ENCODE measurements at regions not wholly inside any gene's neighbourhood (a gene's known extent, or its start where the extent isn't known, plus 50 kb on each side); places are given as distances from the start of the nearest gene placed in this dataset.
"Not testable (repeated sequence)": the region's sequence is repeated elsewhere in the genome, so short reads cannot be mapped to it uniquely, and the experiment has no call there.

- H3K9me3 ChIP-seq: no peaks in the 10 kb centered on the region
- no peak overlapping the region for H3K27ac ChIP-seq
- no peaks in the 10 kb centered on the region for H3K36me3 ChIP-seq
- 62 to 70% methylated on average over 2 of the region's 2 CpGs for WGBS, 2 donors
- no peak for DNase-seq
- H3K27me3 ChIP-seq: no peaks in the 10 kb centered on the region
- no peak overlapping the region for H3K4me3 ChIP-seq
- ATAC-seq (ENCODE audit: low FRiP score in 2 of 2): no peak
- H3K4me1 ChIP-seq: no peaks in the 10 kb centered on the region
- TF ChIP-seq, protein P1, sequence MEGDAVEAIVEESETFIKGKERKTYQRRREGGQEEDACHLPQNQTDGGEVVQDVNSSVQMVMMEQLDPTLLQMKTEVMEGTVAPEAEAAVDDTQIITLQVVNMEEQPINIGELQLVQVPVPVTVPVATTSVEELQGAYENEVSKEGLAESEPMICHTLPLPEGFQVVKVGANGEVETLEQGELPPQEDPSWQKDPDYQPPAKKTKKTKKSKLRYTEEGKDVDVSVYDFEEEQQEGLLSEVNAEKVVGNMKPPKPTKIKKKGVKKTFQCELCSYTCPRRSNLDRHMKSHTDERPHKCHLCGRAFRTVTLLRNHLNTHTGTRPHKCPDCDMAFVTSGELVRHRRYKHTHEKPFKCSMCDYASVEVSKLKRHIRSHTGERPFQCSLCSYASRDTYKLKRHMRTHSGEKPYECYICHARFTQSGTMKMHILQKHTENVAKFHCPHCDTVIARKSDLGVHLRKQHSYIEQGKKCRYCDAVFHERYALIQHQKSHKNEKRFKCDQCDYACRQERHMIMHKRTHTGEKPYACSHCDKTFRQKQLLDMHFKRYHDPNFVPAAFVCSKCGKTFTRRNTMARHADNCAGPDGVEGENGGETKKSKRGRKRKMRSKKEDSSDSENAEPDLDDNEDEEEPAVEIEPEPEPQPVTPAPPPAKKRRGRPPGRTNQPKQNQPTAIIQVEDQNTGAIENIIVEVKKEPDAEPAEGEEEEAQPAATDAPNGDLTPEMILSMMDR (IDR thresholded peaks at IDR 0.05): no peak
- no peak for TF ChIP-seq POLR2A (IDR thresholded peaks at IDR 0.05)
- no peak for TF ChIP-seq EP300 (IDR thresholded peaks at IDR 0.05)
- TF ChIP-seq POLR2AphosphoS5 (IDR thresholded peaks at IDR 0.05): no peak
Measured at GRCh38 chr4:92021788-92022187, 282.0 kb upstream of the GRID2 start.

DNA sequence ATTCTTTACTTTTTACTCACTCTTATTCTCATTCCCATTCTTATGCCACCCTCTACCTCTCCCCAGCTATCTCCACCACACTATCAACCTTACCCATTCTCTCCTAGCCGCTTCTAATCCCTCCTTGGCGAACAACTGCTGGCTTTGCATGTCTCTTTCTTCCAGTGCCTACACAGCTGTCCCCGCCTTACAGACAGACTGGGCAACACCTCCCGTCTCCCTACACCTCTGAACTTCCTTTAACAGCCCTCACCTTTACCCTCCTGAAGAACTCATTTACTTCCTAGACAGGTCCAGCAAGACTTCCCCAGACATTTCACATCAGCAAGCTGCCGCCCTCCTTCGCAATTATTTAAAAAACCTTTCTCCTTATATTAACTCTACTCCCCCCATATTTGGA is 274.9 kb upstream of the GRID2 start:
- H3K9me3 ChIP-seq; H3K36me3 ChIP-seq; H3K4me3 ChIP-seq; ATAC-seq (ENCODE audit: low FRiP score in 2 of 2); H3K27me3 ChIP-seq; DNase-seq; H3K27ac ChIP-seq; H3K4me1 ChIP-seq: not testable (repeated sequence)
- 82 to 84% methylated on average over 6 of the region's 6 CpGs for WGBS, 2 donors

DNA sequence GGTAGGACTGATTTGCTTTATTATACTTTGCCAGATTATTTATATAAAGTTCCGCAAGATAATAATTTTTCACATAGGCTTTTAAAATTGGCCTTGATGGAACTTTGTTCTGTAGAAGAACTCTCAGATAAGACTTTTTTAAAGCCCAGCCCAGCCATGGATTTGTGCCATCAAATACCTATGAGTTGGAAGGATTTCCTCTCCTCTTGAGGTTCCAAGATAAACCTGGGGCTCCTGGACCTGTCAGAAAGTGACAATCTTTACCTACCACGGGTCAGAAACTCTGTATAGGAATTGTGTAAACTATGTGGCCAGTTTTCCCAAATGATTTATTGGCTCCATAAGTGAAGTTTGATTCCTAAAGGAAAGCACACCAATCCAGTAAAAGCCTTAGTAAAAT is 271.9 kb upstream of the GRID2 start:
- DNase-seq (no peak), ATAC-seq (ENCODE audit: low FRiP score in 2 of 2) (no peak)
- WGBS, 2 donors: 48 to 60% methylated on average over 2 of the region's 2 CpGs
- Histone ChIP-seq H3K27ac (no peak overlapping the region), H3K4me1 (no peaks in the 10 kb centered on the region), H3K9me3 (no peaks in the 10 kb centered on the region), H3K4me3 (no peak overlapping the region), H3K27me3 (no peaks in the 10 kb centered on the region), H3K36me3 (no peaks in the 10 kb centered on the region)
- TF ChIP-seq, protein P1 (IDR thresholded peaks at IDR 0.05): no peak
- no peak for TF ChIP-seq POLR2A (IDR thresholded peaks at IDR 0.05)
- no peak for TF ChIP-seq POLR2AphosphoS5 (IDR thresholded peaks at IDR 0.05)
- TF ChIP-seq EP300 (IDR thresholded peaks at IDR 0.05): no peak

DNA sequence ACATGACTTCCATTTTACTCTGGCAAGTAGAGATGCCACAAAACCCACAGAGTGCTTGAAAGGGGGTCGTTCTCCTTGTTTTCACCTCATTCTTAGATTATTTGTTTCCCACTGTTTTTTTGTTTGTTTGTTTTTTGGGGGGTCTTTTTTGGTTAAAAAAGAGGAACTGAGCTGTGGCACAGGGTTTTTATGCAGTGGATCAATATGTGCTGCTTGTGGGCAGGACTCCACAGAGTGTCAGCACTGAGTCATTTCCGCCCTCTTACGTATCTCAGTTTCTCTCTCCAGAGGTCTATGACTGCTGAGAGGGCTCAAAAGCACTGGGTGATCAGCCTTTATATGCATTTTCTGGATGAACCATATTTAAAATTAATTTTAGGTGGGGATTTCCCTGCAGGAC is 268.1 kb upstream of the GRID2 start:
- Histone ChIP-seq H3K27me3 (no peaks in the 10 kb centered on the region), H3K9me3 (peaks cover 0 to 11% (median 3%) of the 10 kb centered on the region in 4 donors), H3K36me3 (no peaks in the 10 kb centered on the region), H3K4me3 (no peak overlapping the region), H3K27ac (no peak overlapping the region), H3K4me1 (no peaks in the 10 kb centered on the region)
- 77% methylated on average over 3 of the region's 3 CpGs for WGBS, 2 donors
- no peak for TF ChIP-seq EP300 (IDR thresholded peaks at IDR 0.05)
- no peak for TF ChIP-seq POLR2A (IDR thresholded peaks at IDR 0.05)
- no peak for TF ChIP-seq POLR2AphosphoS5 (IDR thresholded peaks at IDR 0.05)
- TF ChIP-seq, protein P1 (IDR thresholded peaks at IDR 0.05): no peak
- ATAC-seq (ENCODE audit: low FRiP score in 2 of 2) (no peak), DNase-seq (no peak)

- Histone ChIP-seq H3K9me3 (no peaks in the 10 kb centered on the region), H3K4me3 (no peak overlapping the region), H3K36me3 (no peaks in the 10 kb centered on the region), H3K27ac (no peak overlapping the region), H3K4me1 (no peaks in the 10 kb centered on the region), H3K27me3 (no peaks in the 10 kb centered on the region)
- DNase-seq (peak in 1 of 2 donors; percentile 41), ATAC-seq (ENCODE audit: low FRiP score in 2 of 2) (no peak)
- WGBS, 2 donors: 93 to 98% methylated on average over 13 of the region's 13 CpGs
- TF ChIP-seq, protein P1 (IDR thresholded peaks at IDR 0.05): no peak
- TF ChIP-seq POLR2A (IDR thresholded peaks at IDR 0.05) (no peak), POLR2AphosphoS5 (IDR thresholded peaks at IDR 0.05) (no peak), EP300 (IDR thresholded peaks at IDR 0.05) (no peak)
Measured at GRCh38 chr4:92045718-92046117, 258.0 kb upstream of the GRID2 start.
